ENCODE measurements at regions not wholly inside any gene's neighbourhood (a gene's known extent, or its start where the extent isn't known, plus 50 kb on each side); places are given as distances from the start of the nearest gene placed in this dataset.

DNA sequence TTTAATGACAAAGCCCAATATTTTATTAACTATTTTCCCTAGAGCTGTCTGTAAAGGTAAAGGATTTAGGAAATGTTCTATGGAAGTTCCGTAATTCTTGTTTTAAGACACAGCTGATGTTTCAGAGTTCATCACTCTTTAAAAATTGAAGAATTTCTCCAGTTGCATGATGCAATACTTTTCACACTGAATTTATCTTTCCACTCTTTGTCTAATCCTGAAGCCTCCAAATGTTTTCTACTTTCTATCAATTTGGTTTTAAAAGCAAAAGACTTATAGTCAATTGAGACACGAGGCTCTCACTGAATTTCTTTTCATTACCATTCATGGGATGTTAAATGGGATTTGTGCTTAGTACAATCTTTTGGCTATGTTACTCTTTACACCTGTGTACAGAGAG, 223.2 kb downstream of the TDRD15 start:
- no peaks in the 10 kb centered on the region for H3K4me1 Mint-ChIP-seq
- no peak for DNase-seq

DNA sequence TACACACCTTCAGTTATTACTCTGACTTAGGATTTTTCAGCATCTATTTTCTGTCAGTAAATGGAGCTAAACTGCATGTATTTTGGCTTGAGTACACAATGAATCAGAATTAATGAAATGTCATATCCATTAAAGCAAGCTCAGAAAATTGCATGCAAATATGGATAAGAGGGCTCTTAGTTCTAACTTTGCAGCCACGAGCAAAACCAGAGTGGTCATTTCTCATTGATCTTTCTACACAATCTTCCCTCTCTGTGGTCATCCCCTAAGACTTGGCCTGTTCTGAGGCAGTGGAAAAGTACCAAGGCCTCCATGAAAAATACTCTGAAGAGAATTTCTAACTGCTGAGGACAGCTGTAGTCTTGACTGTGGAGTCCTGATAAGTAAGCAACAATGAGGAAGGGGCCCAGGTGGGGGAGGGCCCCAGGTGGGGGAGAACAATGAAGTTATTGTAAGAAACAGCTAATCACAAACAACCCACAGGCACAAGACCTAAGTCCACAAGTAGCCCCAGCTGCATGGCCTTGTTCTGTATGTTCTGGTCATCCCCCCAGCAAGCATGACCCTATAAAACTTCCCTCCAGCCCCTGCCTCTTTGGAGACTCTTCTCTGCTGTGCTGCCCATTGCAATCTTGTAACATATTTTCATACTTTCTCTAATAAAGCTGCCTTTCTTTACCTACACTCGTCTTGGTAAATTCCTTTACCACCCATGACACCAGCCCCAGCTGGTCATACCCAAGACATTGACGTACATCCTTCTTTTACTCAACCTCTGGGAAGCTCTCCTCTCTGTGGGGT, 230.3 kb downstream of the TDRD15 start:
- Mint-ChIP-seq H3K36me3 (ENCODE audit: low read depth) (no peaks in the 10 kb centered on the region), H3K27ac (no peak overlapping the region), H3K4me1 (no peaks in the 10 kb centered on the region), H3K4me3 (no peak overlapping the region), H3K27me3 (no peaks in the 10 kb centered on the region)
- ATAC-seq: no peak
- no peaks in the 10 kb centered on the region for H3K9me3 ChIP-seq (ENCODE audit: control insufficient read depth, low read length, poor library complexity, severe bottlenecking)
- no peak for DNase-seq

More for the DNA sequence above, 223.2 kb downstream of the TDRD15 start:
- no peak overlapping the region for H3K4me3 Mint-ChIP-seq
- no peaks in the 10 kb centered on the region for H3K9me3 ChIP-seq (ENCODE audit: control insufficient read depth, low read length, poor library complexity, severe bottlenecking)
- H3K27me3 Mint-ChIP-seq: no peaks in the 10 kb centered on the region
- H3K36me3 Mint-ChIP-seq (ENCODE audit: low read depth): no peaks in the 10 kb centered on the region
- H3K27ac Mint-ChIP-seq: no peak overlapping the region
- ATAC-seq: no peak

DNA sequence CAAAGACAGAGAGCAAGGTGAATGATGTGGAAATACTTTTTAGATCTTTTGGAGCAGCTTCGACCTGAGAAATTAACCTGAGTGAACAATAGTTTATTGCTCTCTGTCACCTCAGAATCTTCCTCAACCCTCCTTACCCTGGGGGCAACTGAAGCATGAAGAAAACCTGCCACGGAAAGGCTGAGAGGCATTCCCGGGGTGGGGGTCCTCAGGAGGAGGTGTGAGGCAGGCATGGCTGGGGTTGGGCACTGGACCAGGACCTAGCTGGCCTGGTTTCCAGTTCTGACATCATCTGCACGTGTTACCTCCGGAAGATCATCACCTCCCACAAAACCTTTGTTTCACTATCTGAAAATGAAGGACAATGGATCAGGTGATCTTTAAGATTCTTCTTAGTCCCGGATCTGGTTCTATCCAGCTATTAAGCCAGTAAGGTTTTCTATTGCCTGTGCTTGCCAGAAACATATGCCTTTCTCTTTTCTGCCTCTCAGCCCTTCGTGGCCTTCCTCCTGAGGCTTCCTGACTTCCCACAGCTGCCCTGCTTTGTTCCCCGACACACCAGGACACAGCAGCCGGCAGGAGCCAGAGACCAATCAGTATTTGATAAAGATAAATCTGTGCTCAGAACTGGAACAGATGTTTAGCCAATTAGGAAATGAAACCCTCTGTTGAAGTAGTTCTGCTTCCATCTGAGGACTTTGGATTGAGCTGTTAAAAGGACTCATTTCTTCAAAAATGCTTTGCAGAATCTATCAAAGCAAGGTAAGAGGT, 232.5 kb downstream of the TDRD15 start:
- ATAC-seq (no peak), DNase-seq (no peak)
- no peaks in the 10 kb centered on the region for H3K27me3 Mint-ChIP-seq
- H3K9me3 ChIP-seq (ENCODE audit: control insufficient read depth, low read length, poor library complexity, severe bottlenecking): no peaks in the 10 kb centered on the region
- H3K4me1 Mint-ChIP-seq: no peaks in the 10 kb centered on the region
- no peaks in the 10 kb centered on the region for H3K36me3 Mint-ChIP-seq (ENCODE audit: low read depth)
- no peak overlapping the region for H3K27ac Mint-ChIP-seq
- H3K4me3 Mint-ChIP-seq: no peak overlapping the region

DNA sequence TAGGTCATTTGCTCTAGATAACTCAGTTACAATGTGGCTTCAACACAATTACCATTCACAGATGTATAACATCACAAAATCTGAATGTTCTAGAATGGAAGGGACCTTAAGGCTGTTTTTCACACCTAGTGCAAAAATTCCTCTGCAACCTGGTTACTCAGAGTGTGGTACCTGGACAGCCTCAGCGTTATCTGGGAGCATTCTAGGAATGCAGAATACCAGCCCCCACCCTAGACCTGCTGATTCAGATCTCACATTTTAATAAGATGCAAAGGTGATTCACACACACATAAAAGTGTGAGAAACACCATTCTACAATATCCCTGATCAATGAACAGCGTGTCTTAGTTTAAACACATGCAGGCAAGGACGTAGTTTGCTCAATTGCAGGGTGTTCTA, 233.1 kb downstream of the TDRD15 start:
- H3K27me3 Mint-ChIP-seq: no peaks in the 10 kb centered on the region
- no peaks in the 10 kb centered on the region for H3K9me3 ChIP-seq (ENCODE audit: control insufficient read depth, low read length, poor library complexity, severe bottlenecking)
- H3K36me3 Mint-ChIP-seq (ENCODE audit: low read depth): no peaks in the 10 kb centered on the region
- H3K4me3 Mint-ChIP-seq: no peak overlapping the region
- no peak for ATAC-seq
- H3K4me1 Mint-ChIP-seq: no peaks in the 10 kb centered on the region
- DNase-seq: no peak
- H3K27ac Mint-ChIP-seq: no peak overlapping the region

DNA sequence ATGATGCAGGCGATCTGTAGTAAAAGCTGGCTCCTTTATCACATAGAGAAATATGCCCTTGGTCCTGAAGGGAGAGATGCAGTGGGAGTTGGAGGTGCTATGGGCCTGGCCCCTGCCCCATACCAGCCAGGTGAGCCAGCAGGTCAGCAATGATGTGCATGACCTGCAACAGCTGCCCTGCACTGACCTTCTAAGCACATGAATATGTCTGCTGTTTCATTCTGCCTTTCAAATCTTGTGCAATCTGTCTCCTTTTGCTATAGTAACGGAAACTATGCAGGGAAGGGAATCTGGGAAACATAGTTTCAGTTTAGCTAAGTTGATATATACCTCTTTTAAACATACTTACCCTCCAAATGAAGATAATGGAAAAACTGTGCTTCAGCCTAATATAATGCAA, 235.2 kb downstream of the TDRD15 start:
- Mint-ChIP-seq H3K4me1 (no peaks in the 10 kb centered on the region), H3K4me3 (no peak overlapping the region), H3K27ac (no peak overlapping the region), H3K27me3 (no peaks in the 10 kb centered on the region), H3K36me3 (ENCODE audit: low read depth) (no peaks in the 10 kb centered on the region)
- DNase-seq (no peak), ATAC-seq (no peak)
- no peaks in the 10 kb centered on the region for H3K9me3 ChIP-seq (ENCODE audit: control insufficient read depth, low read length, poor library complexity, severe bottlenecking)

DNA sequence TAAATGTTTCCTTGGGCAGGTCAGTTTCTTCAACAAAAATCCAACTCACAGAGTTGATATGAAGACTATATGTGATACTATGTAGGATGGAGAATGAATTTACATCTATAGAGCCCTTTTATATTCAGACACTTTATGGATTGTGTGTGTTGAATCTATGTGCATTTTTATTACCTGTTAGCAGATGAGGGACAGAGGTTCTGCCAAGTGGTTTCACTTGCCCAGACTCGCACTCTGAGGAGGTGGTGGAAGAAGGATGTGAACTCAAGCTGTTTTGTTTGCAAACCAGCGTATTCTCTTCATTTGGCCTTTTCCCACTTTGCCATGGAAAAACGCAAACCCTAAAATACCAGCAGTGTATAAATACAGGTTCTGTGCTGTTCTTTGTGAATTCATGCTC, 237.6 kb downstream of the TDRD15 start:
- DNase-seq (no peak), ATAC-seq (no peak)
- H3K9me3 ChIP-seq (ENCODE audit: control insufficient read depth, low read length, poor library complexity, severe bottlenecking): no peaks in the 10 kb centered on the region
- Mint-ChIP-seq H3K4me3 (no peak overlapping the region), H3K27me3 (no peaks in the 10 kb centered on the region), H3K27ac (no peak overlapping the region), H3K36me3 (ENCODE audit: low read depth) (no peaks in the 10 kb centered on the region), H3K4me1 (no peaks in the 10 kb centered on the region)

DNA sequence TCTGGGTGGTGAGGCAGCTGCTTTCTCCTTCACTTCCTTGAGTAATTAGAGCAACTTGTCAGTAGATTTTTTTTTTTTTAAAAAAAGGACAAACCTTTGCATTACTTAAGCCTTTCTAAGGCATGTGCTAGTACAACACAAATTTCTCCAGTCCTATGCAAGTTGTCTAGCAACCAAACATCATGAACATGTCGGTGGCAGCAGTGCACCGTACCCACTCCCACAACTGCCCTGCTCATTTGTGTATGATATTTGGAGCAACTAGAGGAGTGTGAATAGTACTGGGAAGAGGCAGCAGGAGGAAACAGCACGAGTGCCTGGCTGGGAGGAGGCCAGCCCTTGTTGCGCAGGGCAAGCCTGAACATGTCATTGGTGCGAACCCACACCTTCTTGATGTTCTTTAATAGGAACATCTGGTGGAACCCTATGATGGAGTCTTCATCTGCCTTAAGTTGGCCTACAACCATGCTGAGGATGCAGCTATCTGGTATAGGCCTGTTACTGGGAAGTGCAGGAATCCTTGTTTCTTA, 238.3 kb downstream of the TDRD15 start:
- no peaks in the 10 kb centered on the region for H3K9me3 ChIP-seq (ENCODE audit: control insufficient read depth, low read length, poor library complexity, severe bottlenecking)
- H3K4me3 Mint-ChIP-seq: no peak overlapping the region
- no peaks in the 10 kb centered on the region for H3K27me3 Mint-ChIP-seq
- DNase-seq: no peak
- ATAC-seq: no peak
- H3K4me1 Mint-ChIP-seq: no peaks in the 10 kb centered on the region
- no peak overlapping the region for H3K27ac Mint-ChIP-seq
- H3K36me3 Mint-ChIP-seq (ENCODE audit: low read depth): no peaks in the 10 kb centered on the region

DNA sequence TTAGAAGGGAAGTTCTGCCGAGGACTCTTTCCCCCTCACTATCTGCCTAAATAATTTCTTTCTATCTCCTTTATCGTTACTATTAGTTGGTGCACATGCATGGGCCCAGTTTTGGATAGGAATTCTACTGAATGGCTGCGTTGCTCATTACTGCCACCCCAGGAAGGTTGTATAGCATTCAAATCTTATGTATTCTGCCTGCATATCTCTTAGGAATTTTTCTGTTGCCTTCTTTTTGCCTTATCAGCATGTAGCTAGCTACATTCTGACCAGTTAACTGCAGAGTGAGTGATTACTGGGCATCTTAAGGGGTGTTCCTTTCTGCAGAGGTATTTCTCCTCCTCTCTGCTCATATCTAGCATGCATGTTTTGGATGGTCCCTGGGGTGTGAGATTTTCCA, 239.6 kb downstream of the TDRD15 start:
- ATAC-seq: no peak
- no peaks in the 10 kb centered on the region for H3K27me3 Mint-ChIP-seq
- no peak for DNase-seq
- H3K27ac Mint-ChIP-seq: no peak overlapping the region
- no peaks in the 10 kb centered on the region for H3K4me1 Mint-ChIP-seq
- no peaks in the 10 kb centered on the region for H3K9me3 ChIP-seq (ENCODE audit: control insufficient read depth, low read length, poor library complexity, severe bottlenecking)
- no peak overlapping the region for H3K4me3 Mint-ChIP-seq
- no peaks in the 10 kb centered on the region for H3K36me3 Mint-ChIP-seq (ENCODE audit: low read depth)

DNA sequence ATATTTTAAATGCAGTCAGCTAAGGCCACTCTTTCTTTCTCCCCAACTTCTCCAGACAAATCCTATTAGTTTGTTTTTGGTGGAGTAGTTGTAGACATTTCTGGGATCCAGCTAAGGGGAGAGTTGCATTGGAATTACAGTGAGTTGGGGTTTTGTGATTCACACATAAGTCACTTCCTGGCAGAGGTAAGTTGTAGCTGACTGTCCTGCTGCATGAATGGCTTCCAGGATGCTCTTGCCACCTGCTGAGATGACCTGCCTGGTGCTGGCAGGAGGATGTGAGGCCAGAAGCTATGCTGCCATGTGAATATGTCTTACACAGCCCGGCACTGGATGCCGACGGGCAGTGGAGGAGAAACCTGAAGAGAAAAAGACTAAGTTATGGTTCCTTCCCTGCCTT, 243.7 kb downstream of the TDRD15 start:
- no peaks in the 10 kb centered on the region for H3K9me3 ChIP-seq (ENCODE audit: control insufficient read depth, low read length, poor library complexity, severe bottlenecking)
- ATAC-seq (no peak), DNase-seq (no peak)
- H3K4me3 Mint-ChIP-seq: no peak overlapping the region
- no peaks in the 10 kb centered on the region for H3K4me1 Mint-ChIP-seq
- H3K36me3 Mint-ChIP-seq (ENCODE audit: low read depth): no peaks in the 10 kb centered on the region
- no peak overlapping the region for H3K27ac Mint-ChIP-seq
- no peaks in the 10 kb centered on the region for H3K27me3 Mint-ChIP-seq

DNA sequence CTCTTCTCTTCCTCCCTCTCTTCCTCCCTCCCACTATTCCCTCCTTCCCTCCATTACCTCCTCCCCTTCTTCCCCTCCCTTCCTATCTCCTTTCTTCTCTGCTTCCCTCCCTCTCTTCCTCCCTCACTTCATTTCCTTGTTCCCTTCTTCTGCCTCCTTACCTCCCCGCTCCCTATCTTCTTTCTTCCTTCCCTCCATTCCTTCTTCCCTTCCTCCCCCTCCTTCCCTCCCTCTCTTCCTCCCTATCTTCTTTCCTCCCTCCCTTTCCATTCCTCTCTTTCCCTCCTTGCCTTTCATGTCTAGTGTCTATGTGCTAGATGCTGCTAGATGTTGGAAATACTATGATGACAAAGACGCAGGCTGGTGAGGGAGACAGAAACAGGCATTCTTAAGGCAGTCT, 246.0 kb downstream of the TDRD15 start:
- DNase-seq: no peak
- Mint-ChIP-seq H3K4me1 (no peaks in the 10 kb centered on the region), H3K36me3 (ENCODE audit: low read depth) (no peaks in the 10 kb centered on the region), H3K27ac (no peak overlapping the region), H3K27me3 (no peaks in the 10 kb centered on the region), H3K4me3 (no peak overlapping the region)
- H3K9me3 ChIP-seq (ENCODE audit: control insufficient read depth, low read length, poor library complexity, severe bottlenecking): no peaks in the 10 kb centered on the region
- ATAC-seq: no peak

DNA sequence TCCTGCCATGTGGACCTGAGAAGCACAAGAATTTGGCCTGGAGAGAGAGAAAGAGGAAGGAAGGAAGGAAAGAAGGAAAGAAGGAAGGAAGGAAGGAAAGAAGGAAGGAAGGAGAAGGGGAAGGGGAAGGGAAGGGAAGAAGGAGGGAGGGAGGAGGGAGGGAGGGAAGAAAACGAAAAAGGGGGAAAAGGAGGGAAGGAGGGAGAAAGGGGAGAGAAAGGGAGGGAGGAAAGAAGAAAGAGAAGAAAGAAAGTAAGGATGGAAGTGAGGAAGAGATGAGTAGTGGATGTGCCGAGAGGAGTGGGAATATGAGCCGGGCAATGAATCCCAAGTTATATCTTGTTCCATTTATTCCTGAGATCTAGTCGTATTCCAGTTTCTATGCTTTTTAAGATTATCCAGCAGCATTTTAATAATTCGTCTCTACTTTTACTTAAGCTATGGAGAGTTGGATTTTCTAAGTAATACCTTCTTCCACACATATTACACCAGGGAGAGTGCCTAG, 247.8 kb downstream of the TDRD15 start:
- Mint-ChIP-seq H3K27me3 (no peaks in the 10 kb centered on the region), H3K27ac (no peak overlapping the region), H3K4me1 (no peaks in the 10 kb centered on the region), H3K36me3 (ENCODE audit: low read depth) (no peaks in the 10 kb centered on the region), H3K4me3 (no peak overlapping the region)
- DNase-seq (no peak), ATAC-seq (no peak)
- H3K9me3 ChIP-seq (ENCODE audit: control insufficient read depth, low read length, poor library complexity, severe bottlenecking): no peaks in the 10 kb centered on the region

DNA sequence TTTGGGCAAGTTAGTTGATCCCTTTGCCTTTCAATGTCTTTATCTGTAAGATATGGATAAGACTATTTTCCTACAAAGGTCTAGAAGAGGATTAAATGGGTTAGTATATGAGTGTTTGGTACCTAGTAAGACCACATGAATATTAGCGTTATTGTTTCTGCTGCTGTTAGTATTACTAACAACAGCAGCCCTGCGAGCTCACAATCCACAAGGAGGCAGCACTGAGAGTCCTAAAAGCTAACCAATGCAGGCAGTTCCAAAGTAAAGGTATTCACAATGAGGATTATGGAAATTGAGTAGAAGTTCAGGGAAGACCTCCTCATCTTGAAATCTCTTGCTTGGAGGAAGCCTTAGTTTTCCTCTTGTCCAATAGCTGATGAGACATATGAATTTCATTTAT, 248.9 kb downstream of the TDRD15 start:
- DNase-seq (no peak), ATAC-seq (no peak)
- Mint-ChIP-seq H3K27me3 (no peaks in the 10 kb centered on the region), H3K36me3 (ENCODE audit: low read depth) (no peaks in the 10 kb centered on the region), H3K4me1 (no peaks in the 10 kb centered on the region), H3K27ac (no peak overlapping the region), H3K4me3 (no peak overlapping the region)
- no peaks in the 10 kb centered on the region for H3K9me3 ChIP-seq (ENCODE audit: control insufficient read depth, low read length, poor library complexity, severe bottlenecking)

DNA sequence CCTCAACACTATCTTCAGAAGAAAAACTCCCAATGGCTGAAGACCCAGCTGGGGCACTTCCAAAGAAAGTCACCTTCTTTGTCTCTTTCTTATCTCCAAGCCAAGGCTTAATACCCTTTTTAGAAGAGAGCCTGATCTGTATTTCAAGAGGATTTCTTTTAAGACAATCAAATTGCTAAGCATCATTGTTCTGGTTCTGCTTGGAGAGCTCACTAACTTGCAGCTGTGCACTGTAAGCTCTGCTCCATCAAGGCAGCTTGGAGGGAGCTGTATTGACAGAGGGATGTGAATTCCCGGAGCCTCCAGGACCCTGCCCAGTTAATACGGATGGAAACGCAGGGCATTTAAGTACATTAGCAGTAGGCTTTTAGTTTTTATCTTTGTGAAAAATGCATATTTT, 253.1 kb downstream of the TDRD15 start:
- Mint-ChIP-seq H3K27me3 (no peaks in the 10 kb centered on the region), H3K27ac (no peak overlapping the region), H3K4me3 (no peak overlapping the region), H3K36me3 (ENCODE audit: low read depth) (no peaks in the 10 kb centered on the region), H3K4me1 (no peaks in the 10 kb centered on the region)
- no peaks in the 10 kb centered on the region for H3K9me3 ChIP-seq (ENCODE audit: control insufficient read depth, low read length, poor library complexity, severe bottlenecking)
- ATAC-seq: no peak
- DNase-seq: no peak
